ENCODE measurements at regions not wholly inside any gene's neighbourhood (a gene's known extent, or its start where the extent isn't known, plus 50 kb on each side); places are given as distances from the start of the nearest gene placed in this dataset.
"Not testable (repeated sequence)": the region's sequence is repeated elsewhere in the genome, so short reads cannot be mapped to it uniquely, and the experiment has no call there.

GRCh38 chr11:8772571-8773519 lies 90.3 kb downstream of the RPL27A start:
- DNase-seq, result no peak

GRCh38 chr11:8773916-8774539 lies 91.4 kb downstream of the RPL27A start:
- peak in 1 of 5 donors; percentile 11 for DNase-seq

- DNase-seq, result not testable (repeated sequence)
Observed at GRCh38 chr11:8774916-8775315, 92.3 kb downstream of the RPL27A start.

GRCh38 chr11:8775332-8775731 lies 92.7 kb downstream of the RPL27A start:
- no peak for DNase-seq

GRCh38 chr11:8775734-8776133 lies 93.1 kb downstream of the RPL27A start:
- DNase-seq, result no peak

GRCh38 chr11:8776209-8776608 lies 93.6 kb downstream of the RPL27A start:
- DNase-seq, result no peak

- no peak for DNase-seq
Observed at GRCh38 chr11:8777907-8778767, 95.5 kb downstream of the RPL27A start.

- no peak for DNase-seq
Observed at GRCh38 chr11:8779107-8779506, 96.5 kb downstream of the RPL27A start.

GRCh38 chr11:8779732-8780131 lies 97.1 kb downstream of the RPL27A start:
- no peak for DNase-seq

- no peak for DNase-seq
Observed at GRCh38 chr11:8784954-8785353, 102.4 kb downstream of the RPL27A start.

- no peak for DNase-seq
Observed at GRCh38 chr11:8785457-8785856, 102.9 kb downstream of the RPL27A start.

- no peak for DNase-seq
Observed at GRCh38 chr11:8785998-8786397, 103.4 kb downstream of the RPL27A start.

GRCh38 chr11:8786933-8787332 lies 104.3 kb downstream of the RPL27A start:
- no peak for DNase-seq

- DNase-seq, result no peak
Observed at GRCh38 chr11:8787372-8787771, 104.8 kb downstream of the RPL27A start.

- no peak for DNase-seq
Observed at GRCh38 chr11:8788616-8789015, 106.0 kb downstream of the RPL27A start.

- DNase-seq, result no peak
Observed at GRCh38 chr11:8789864-8790263, 107.3 kb downstream of the RPL27A start.

GRCh38 chr11:8790968-8791367 lies 108.4 kb downstream of the RPL27A start:
- no peak for DNase-seq

- no peak for DNase-seq
Observed at GRCh38 chr11:8792710-8793109, 110.1 kb downstream of the RPL27A start.

- DNase-seq, result no peak
Observed at GRCh38 chr11:8793114-8793777, 110.7 kb downstream of the RPL27A start.

- no peak for DNase-seq
Observed at GRCh38 chr11:8794126-8794525, 111.5 kb downstream of the RPL27A start.

- no peak for DNase-seq
Observed at GRCh38 chr11:8794677-8795103, 112.1 kb downstream of the RPL27A start.

GRCh38 chr11:8796941-8797340 lies 114.0 kb upstream of the AKIP1 start:
- DNase-seq, result no peak

GRCh38 chr11:8799273-8799672 lies 111.7 kb upstream of the AKIP1 start:
- no peak for DNase-seq

All from T-helper 1 cell (primary cell).